ENCODE measurements at regions not wholly inside any gene's neighbourhood (a gene's known extent, or its start where the extent isn't known, plus 50 kb on each side); places are given as distances from the start of the nearest gene placed in this dataset.
"Not testable (repeated sequence)": the region's sequence is repeated elsewhere in the genome, so short reads cannot be mapped to it uniquely, and the experiment has no call there.

GRCh38 chr9:80501635-80502034, 929.9 kb downstream of the TLE4 start:
- DNase-seq, result no peak

- DNase-seq, result no peak
Measured at GRCh38 chr9:80500300-80500699, 928.5 kb downstream of the TLE4 start.

- no peak for DNase-seq
Measured at GRCh38 chr9:80498001-80498555, 926.3 kb downstream of the TLE4 start.

- DNase-seq, result no peak
Measured at GRCh38 chr9:80496901-80497556, 925.3 kb downstream of the TLE4 start.

- DNase-seq, result no peak
Measured at GRCh38 chr9:80493258-80493657, 921.5 kb downstream of the TLE4 start.

GRCh38 chr9:80492221-80492620, 920.5 kb downstream of the TLE4 start:
- no peak for DNase-seq

- DNase-seq, result no peak
Measured at GRCh38 chr9:80491086-80491696, 919.4 kb downstream of the TLE4 start.

GRCh38 chr9:80489329-80489728, 917.6 kb downstream of the TLE4 start:
- no peak for DNase-seq

- DNase-seq, result no peak
Measured at GRCh38 chr9:80485420-80486250, 913.9 kb downstream of the TLE4 start.

GRCh38 chr9:80482251-80482650, 910.5 kb downstream of the TLE4 start:
- DNase-seq, result not testable (repeated sequence)

GRCh38 chr9:80467632-80468031, 895.9 kb downstream of the TLE4 start:
- no peak for DNase-seq

GRCh38 chr9:80465556-80465955, 893.8 kb downstream of the TLE4 start:
- no peak for DNase-seq

GRCh38 chr9:80449513-80449912, 877.7 kb downstream of the TLE4 start:
- DNase-seq, result no peak

- no peak for DNase-seq
Measured at GRCh38 chr9:80448996-80449395, 877.2 kb downstream of the TLE4 start.

- DNase-seq, result no peak
Measured at GRCh38 chr9:80447876-80448275, 876.1 kb downstream of the TLE4 start.

GRCh38 chr9:80440724-80441123, 869.0 kb downstream of the TLE4 start:
- DNase-seq, result no peak

- DNase-seq, result no peak
Measured at GRCh38 chr9:80437825-80438224, 866.1 kb downstream of the TLE4 start.

GRCh38 chr9:80437091-80437640, 865.4 kb downstream of the TLE4 start:
- DNase-seq, result no peak

GRCh38 chr9:80435591-80435990, 863.8 kb downstream of the TLE4 start:
- no peak for DNase-seq

- no peak for DNase-seq
Measured at GRCh38 chr9:80426992-80427391, 855.2 kb downstream of the TLE4 start.

- no peak for DNase-seq
Measured at GRCh38 chr9:80417211-80417773, 845.5 kb downstream of the TLE4 start.

GRCh38 chr9:80410106-80410505, 838.3 kb downstream of the TLE4 start:
- no peak for DNase-seq

GRCh38 chr9:80407220-80407619, 835.5 kb downstream of the TLE4 start:
- DNase-seq, result no peak

All from AML-193 (cell line).